A549 (cell line): ENCODE measurements at regions not wholly inside any gene's neighbourhood (a gene's known extent, or its start where the extent isn't known, plus 50 kb on each side); places are given as distances from the start of the nearest gene placed in this dataset.

Source experiments
- ATAC-seq, 2 experiments: fragments of 200-7000 bp in 1 of 2; fragments of >200 bp in 1 of 2; cut with Nextera tagmentation in 1 of 2; cut with Tn5 transposase in 1 of 2; 3 replicates each; pipeline versions ENCODE4 v1.8.0 to v1.9.1; 2018 to 2020; ENCODE audit warnings: mild to moderate bottlenecking in 1 of 2, moderate library complexity in 1 of 2
- CTCF ChIA-PET: fragments of 300-600 bp; sonication (Branson Sonifier 250); formaldehyde crosslinking; extraction: SDS; loops from one replicate; lab custom pipeline; 2021; ENCODE audit warnings: antibody characterized with exemption, inconsistent platforms; lab: Yijun Ruan, JAX
- POLR2A ChIA-PET: fragments of 350-600 bp; formaldehyde crosslinking; extraction: SDS; loops from one replicate; lab custom pipeline; 2021; ENCODE audit warnings: antibody characterized with exemption, inconsistent platforms; lab: Yijun Ruan, JAX
- DNase-seq, 2 experiments: peaks; one replicate each; pipeline versions ENCODE4 v3.0.0 to v3.0.0-alpha.2; 2011 to 2016; ENCODE audit warnings: low read depth in 1 of 2, low spot score in 1 of 2
- FAIRE-seq: peaks from 2 replicates; lab custom pipeline; 2011; peaks lifted over from hg19 to GRCh38; lab: Jason Lieb, UNC
- H3K27ac ChIP-seq, 2 experiments: fragments of >200 bp; sonication (Bioruptor Twin); formaldehyde crosslinking; 3 replicates each; pipeline ENCODE4 v1.5.1; 2016 to 2017
- H3K4me1 ChIP-seq: fragments of >200 bp; sonication (Bioruptor Twin); formaldehyde crosslinking; 3 replicates; pipeline ENCODE4 v1.6.1; 2016
- H3K4me2 ChIP-seq: fragments of >200 bp; sonication (Bioruptor Twin); formaldehyde crosslinking; 3 replicates; pipeline ENCODE4 v1.6.1; 2016
- H3K4me3 ChIP-seq: fragments of >200 bp; sonication (Bioruptor Twin); formaldehyde crosslinking; 3 replicates; pipeline ENCODE4 v1.5.1; 2016
- H3K9me3 ChIP-seq: fragments of >200 bp; sonication (Bioruptor Twin); formaldehyde crosslinking; 3 replicates; pipeline ENCODE4 v1.6.1; 2016
- CEBPB ChIP-seq, 2 experiments: fragments of >200 bp in 1 of 2; sonication (Bioruptor Twin) in 1 of 2; formaldehyde crosslinking in 1 of 2; IDR thresholded peaks; 2 replicates each; pipeline ENCODE4 v1.6.1; 2012 to 2016
- EHF ChIP-seq: fragments of 250-450 bp; sonication (Bioruptor Pico); IDR thresholded peaks from 2 replicates; pipeline ENCODE4 v1.5.0; 2020; ENCODE audit warnings: mild to moderate bottlenecking
- ELK1 ChIP-seq: fragments of 150-350 bp; IDR thresholded peaks from 2 replicates; pipeline ENCODE4 v1.6.1; 2014; ENCODE audit warnings: low read depth, mild to moderate bottlenecking, low read length
- FOSB ChIP-seq: fragments of 250-450 bp; sonication (Bioruptor Pico); IDR thresholded peaks from 2 replicates; pipeline ENCODE4 v1.5.0; 2020; ENCODE audit warnings: mild to moderate bottlenecking, moderate library complexity
- HDAC2 ChIP-seq: fragments of 200-600 bp; sonication (generic); IDR thresholded peaks from 2 replicates; pipeline ENCODE4 v1.6.1; 2016
- HES2 ChIP-seq: fragments of >200 bp; sonication (Bioruptor Twin); formaldehyde crosslinking; IDR thresholded peaks from 2 replicates; pipeline ENCODE4 v1.6.1; 2016
- HOXA7 ChIP-seq: fragments of 250-450 bp; sonication (Bioruptor Pico); IDR thresholded peaks from 2 replicates; pipeline ENCODE4 v1.5.0; 2020; ENCODE audit warnings: mild to moderate bottlenecking, moderate library complexity
- HOXB5 ChIP-seq: fragments of 250-450 bp; sonication (Bioruptor Pico); IDR thresholded peaks from 2 replicates; pipeline ENCODE4 v1.5.0; 2020; ENCODE audit warnings: mild to moderate bottlenecking, moderate library complexity
- JUNB ChIP-seq: fragments of >200 bp; sonication (Bioruptor Twin); formaldehyde crosslinking; IDR thresholded peaks from 2 replicates; pipeline ENCODE4 v1.6.1; 2016
- NPAS2 ChIP-seq: fragments of 250-450 bp; sonication (Bioruptor Pico); IDR thresholded peaks from 2 replicates; pipeline ENCODE4 v1.8.0; 2022; ENCODE audit warnings: mild to moderate bottlenecking, moderate library complexity, borderline replicate concordance
- PBX3 ChIP-seq: IDR thresholded peaks from 2 replicates; pipeline ENCODE4 v1.6.1; 2012
- PHF8 ChIP-seq: fragments of 200-600 bp; sonication (generic); IDR thresholded peaks from 2 replicates; pipeline ENCODE4 v1.6.1; 2016; ENCODE audit warnings: low read depth, mild to moderate bottlenecking, antibody characterized with exemption, moderate library complexity, borderline replicate concordance
- REST ChIP-seq: fragments of 200-600 bp; sonication (generic); IDR thresholded peaks from 2 replicates; pipeline ENCODE4 v1.6.1; 2016; ENCODE audit warnings: antibody characterized with exemption, mild to moderate bottlenecking, moderate library complexity
- SMC3 ChIP-seq: fragments of >200 bp; sonication (Bioruptor Twin); formaldehyde crosslinking; IDR thresholded peaks from 3 replicates; pipeline ENCODE4 v1.6.1; 2018; ENCODE audit warnings: inconsistent platforms
- SREBF2 ChIP-seq: fragments of 450-650 bp; IDR thresholded peaks from 2 replicates; pipeline ENCODE4 v1.6.1; 2014; ENCODE audit warnings: mild to moderate bottlenecking, moderate library complexity
- ZFP36 ChIP-seq: fragments of 450-650 bp; IDR thresholded peaks from 2 replicates; pipeline ENCODE4 v1.6.1; 2014; ENCODE audit warnings: borderline replicate concordance; ENCODE audit not compliant: partially characterized antibody
- ZNF302 ChIP-seq: fragments of 250-450 bp; sonication (Bioruptor Pico); IDR thresholded peaks from 2 replicates; pipeline ENCODE4 v1.9.0; 2021; ENCODE audit warnings: inconsistent platforms, mild to moderate bottlenecking, moderate library complexity
- WGBS: methylation state at CpG from one replicate; pipeline ENCODE4 v1.1.6; 2017; ENCODE audit errors: missing lambda C conversion rate; 5-methylcytosine and 5-hydroxymethylcytosine counted together
- TF ChIP-seq, protein P1 (sequence below): fragments of 450-650 bp; IDR thresholded peaks from 2 replicates; pipeline ENCODE4 v1.6.1; 2014; ENCODE audit warnings: antibody characterized with exemption
- TF ChIP-seq, protein P2 (sequence below): fragments of 250-450 bp; sonication (Bioruptor Pico); IDR thresholded peaks from 2 replicates; pipeline ENCODE4 v1.5.0; 2020; ENCODE audit warnings: low read depth, mild to moderate bottlenecking, moderate library complexity

DNA sequence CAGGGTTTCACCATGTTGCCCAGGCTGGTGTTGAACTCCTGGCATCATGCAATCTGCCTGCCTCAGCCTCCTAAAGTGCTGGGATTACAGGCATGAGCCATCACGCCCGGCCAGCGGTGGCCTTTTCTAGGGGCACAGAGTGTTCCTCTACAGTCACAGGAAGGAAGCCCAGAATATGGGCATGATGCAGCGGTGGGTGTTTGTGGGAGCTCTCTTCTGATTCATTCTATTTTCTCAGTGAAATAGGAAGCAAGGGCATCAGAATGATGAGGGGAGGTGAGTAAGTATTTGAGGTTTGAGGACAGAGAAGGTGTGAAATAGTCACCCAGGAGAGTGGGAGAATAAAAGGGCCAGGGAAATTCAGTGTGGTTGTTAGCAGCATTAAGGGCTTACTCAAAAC lies 70.3 kb upstream of the PSME4 start:
- DNase-seq (no peak), ATAC-seq (no peak), FAIRE-seq (no peak)
- ChIA-PET POLR2A (no interaction called here), CTCF (no interaction called here)
- TF ChIP-seq JUNB = no peak
- peaks cover 12% of the 10 kb centered on the region; the same call in 2 of the 3 replicates for H3K9me3 ChIP-seq
- H3K4me1 ChIP-seq = peaks cover 40% of the 10 kb centered on the region
- peak overlapping the region in 1 of 2 experiments; percentile 0; a peak in 1 of 6 replicates for H3K27ac ChIP-seq
- no peak overlapping the region for H3K4me3 ChIP-seq
- H3K4me2 ChIP-seq = no peak overlapping the region
- 84% methylated on average over 4 of the region's 4 CpGs for WGBS

DNA sequence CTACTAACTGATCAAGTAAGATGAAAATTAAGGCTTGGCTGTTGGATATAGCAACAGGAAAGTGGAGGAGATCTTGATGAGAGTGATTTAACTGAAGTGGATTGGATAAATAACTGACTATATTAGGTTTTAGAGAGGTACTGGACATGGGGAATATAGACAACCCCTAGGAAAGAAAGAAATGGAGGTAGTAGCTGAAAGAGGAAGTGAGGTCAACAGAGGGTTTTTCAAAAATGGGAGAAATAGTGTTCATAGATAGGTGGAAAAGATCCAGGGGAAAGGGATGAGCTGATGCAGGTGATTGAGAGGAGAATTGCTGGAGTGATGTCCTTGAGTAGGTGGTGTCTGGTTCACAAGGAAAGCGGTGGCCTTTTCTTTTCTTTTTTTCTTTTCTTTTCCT lies 69.9 kb upstream of the PSME4 start:
- no peak for FAIRE-seq

GRCh38 chr2:54040250-54040649 lies 69.5 kb upstream of the PSME4 start:
- no peak for FAIRE-seq
- H3K4me3 ChIP-seq = no peak overlapping the region
- H3K9me3 ChIP-seq = peaks cover 6% of the 10 kb centered on the region; the same call in 2 of the 3 replicates
- H3K27ac ChIP-seq = peak overlapping the region in 1 of 2 experiments; percentile 64; a peak in 1 of 6 replicates
- TF ChIP-seq, protein P1, sequence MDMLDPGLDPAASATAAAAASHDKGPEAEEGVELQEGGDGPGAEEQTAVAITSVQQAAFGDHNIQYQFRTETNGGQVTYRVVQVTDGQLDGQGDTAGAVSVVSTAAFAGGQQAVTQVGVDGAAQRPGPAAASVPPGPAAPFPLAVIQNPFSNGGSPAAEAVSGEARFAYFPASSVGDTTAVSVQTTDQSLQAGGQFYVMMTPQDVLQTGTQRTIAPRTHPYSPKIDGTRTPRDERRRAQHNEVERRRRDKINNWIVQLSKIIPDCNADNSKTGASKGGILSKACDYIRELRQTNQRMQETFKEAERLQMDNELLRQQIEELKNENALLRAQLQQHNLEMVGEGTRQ = no peak
- TF ChIP-seq PHF8 = no peak
- TF ChIP-seq PBX3 = no peak
- TF ChIP-seq, protein P2, sequence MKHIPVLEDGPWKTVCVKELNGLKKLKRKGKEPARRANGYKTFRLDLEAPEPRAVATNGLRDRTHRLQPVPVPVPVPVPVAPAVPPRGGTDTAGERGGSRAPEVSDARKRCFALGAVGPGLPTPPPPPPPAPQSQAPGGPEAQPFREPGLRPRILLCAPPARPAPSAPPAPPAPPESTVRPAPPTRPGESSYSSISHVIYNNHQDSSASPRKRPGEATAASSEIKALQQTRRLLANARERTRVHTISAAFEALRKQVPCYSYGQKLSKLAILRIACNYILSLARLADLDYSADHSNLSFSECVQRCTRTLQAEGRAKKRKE (CRISPR knock-in tag) = no peak
- TF ChIP-seq ZNF302 (CRISPR knock-in tag) = no peak
- no peak for TF ChIP-seq REST
- no peak for TF ChIP-seq EHF (CRISPR knock-in tag)
- no peak for TF ChIP-seq ELK1
- no peak for TF ChIP-seq HES2
- TF ChIP-seq HOXA7 = no peak
- TF ChIP-seq CEBPB (IDR thresholded peaks at IDR 0.05) = no peak
- no peak for TF ChIP-seq SMC3
- no peak for TF ChIP-seq NPAS2 (CRISPR knock-in tag)
- DNase-seq = no peak
- H3K4me1 ChIP-seq = peaks cover 40% of the 10 kb centered on the region
- no peak overlapping the region for H3K4me2 ChIP-seq
- WGBS = 85% methylated on average over 2 of the region's 2 CpGs
- POLR2A ChIA-PET = no interaction called here
- CTCF ChIA-PET = no interaction called here
- no peak for ATAC-seq

More for the DNA sequence above, 69.9 kb upstream of the PSME4 start:
- ChIA-PET CTCF (no interaction called here), POLR2A (no interaction called here)
- Histone ChIP-seq H3K4me1 (peaks cover 40% of the 10 kb centered on the region), H3K27ac (peak overlapping the region in 1 of 2 experiments; percentile 37; a peak in 1 of 6 replicates), H3K9me3 (peaks cover 10% of the 10 kb centered on the region; the same call in 2 of the 3 replicates), H3K4me2 (no peak overlapping the region)
- 95% methylated on average over 1 of the region's 1 CpG for WGBS
- DNase-seq (no peak), ATAC-seq (no peak)
- TF ChIP-seq CEBPB (IDR thresholded peaks at IDR 0.05) (no peak), PBX3 (no peak), NPAS2 (CRISPR knock-in tag) (no peak), PHF8 (no peak), SREBF2 (no peak), ZFP36 (no peak), HOXB5 (no peak), HDAC2 (no peak), FOSB (CRISPR knock-in tag) (no peak)
- TF ChIP-seq, all 56 proteins: peak for 0
- H3K4me3 ChIP-seq = no peak overlapping the region
